K562 (cell line): ENCODE measurements at regions not wholly inside any gene's neighbourhood (a gene's known extent, or its start where the extent isn't known, plus 50 kb on each side); places are given as distances from the start of the nearest gene placed in this dataset.

Experiments
- EP300 ChIP-seq: IDR thresholded peaks from 2 replicates; pipeline ENCODE4 v1.6.1; 2012; ENCODE audit warnings: low read length, improper control_type of control experiment
- L3MBTL2 ChIP-seq: fragments of 450-650 bp; IDR thresholded peaks from 2 replicates; pipeline ENCODE4 v1.6.1; 2016; ENCODE audit warnings: mild to moderate bottlenecking, moderate library complexity
- SMARCB1 ChIP-seq: IDR thresholded peaks from 2 replicates; pipeline ENCODE4 v1.6.1; 2011; ENCODE audit warnings: improper control_type of control experiment, low read depth; ENCODE audit not compliant: insufficient read length
- ZNF23 ChIP-seq: fragments of 250-450 bp; sonication (Bioruptor Pico); IDR thresholded peaks from 2 replicates; pipeline ENCODE4 v1.4.0; 2020; ENCODE audit warnings: mild to moderate bottlenecking
- TF ChIP-seq, protein P1 (sequence below), 3 experiments: IDR thresholded peaks in 2 of 3; conservative IDR thresholded peaks in 1 of 3; 2 replicates each; pipeline ENCODE4 v1.5.1; 2011 to 2012; ENCODE audit warnings: low read length in 3 of 3, mild to moderate bottlenecking in 3 of 3, control low read depth in 2 of 3, improper control_type of control experiment in 1 of 3, inconsistent platforms in 1 of 3, low read depth in 1 of 3, mixed read lengths in 1 of 3, moderate library complexity in 1 of 3; ENCODE audit not compliant: insufficient read depth in 2 of 3

DNA sequence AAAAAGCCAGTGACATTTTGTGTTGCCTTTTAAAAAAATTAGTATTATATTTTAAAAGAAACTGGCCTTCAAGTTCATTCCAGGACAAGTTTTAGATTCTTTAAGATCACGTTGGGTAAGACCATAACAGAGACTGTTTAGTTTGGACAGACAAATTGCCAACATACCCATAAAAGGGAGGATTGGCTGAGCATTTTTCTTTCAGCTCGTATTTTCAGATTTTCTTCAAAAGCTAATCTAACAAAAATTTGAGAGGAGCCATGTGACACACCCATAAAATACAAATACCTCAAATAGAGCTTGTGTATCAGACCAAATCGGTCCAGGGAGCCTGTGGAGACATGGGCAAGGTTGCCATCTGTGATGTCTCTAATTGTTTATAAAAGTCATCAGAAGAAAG lies 74.6 kb upstream of the C1QTNF7 start:
- no peak for TF ChIP-seq L3MBTL2
- TF ChIP-seq EP300: no peak
- TF ChIP-seq, protein P1, sequence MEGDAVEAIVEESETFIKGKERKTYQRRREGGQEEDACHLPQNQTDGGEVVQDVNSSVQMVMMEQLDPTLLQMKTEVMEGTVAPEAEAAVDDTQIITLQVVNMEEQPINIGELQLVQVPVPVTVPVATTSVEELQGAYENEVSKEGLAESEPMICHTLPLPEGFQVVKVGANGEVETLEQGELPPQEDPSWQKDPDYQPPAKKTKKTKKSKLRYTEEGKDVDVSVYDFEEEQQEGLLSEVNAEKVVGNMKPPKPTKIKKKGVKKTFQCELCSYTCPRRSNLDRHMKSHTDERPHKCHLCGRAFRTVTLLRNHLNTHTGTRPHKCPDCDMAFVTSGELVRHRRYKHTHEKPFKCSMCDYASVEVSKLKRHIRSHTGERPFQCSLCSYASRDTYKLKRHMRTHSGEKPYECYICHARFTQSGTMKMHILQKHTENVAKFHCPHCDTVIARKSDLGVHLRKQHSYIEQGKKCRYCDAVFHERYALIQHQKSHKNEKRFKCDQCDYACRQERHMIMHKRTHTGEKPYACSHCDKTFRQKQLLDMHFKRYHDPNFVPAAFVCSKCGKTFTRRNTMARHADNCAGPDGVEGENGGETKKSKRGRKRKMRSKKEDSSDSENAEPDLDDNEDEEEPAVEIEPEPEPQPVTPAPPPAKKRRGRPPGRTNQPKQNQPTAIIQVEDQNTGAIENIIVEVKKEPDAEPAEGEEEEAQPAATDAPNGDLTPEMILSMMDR (IDR thresholded peaks at IDR 0.05 in 2 of 3, conservative IDR thresholded peaks at IDR 0.05 in 1 of 3; ENCODE audit: insufficient read depth in 2 of 3, low read depth in 1 of 3, low read length in 3 of 3): no peak
- TF ChIP-seq SMARCB1: no peak
- TF ChIP-seq ZNF23: no peak
